T-helper 2 cell treated with Interferon-gamma antibody and Interleukin-4, amounts not matched to agents 5 μg/mL and 100 μg/mL, for 36 hours (primary cell): ENCODE measurements at regions not wholly inside any gene's neighbourhood (a gene's known extent, or its start where the extent isn't known, plus 50 kb on each side); places are given as distances from the start of the nearest gene placed in this dataset.
"Not testable (repeated sequence)": the region's sequence is repeated elsewhere in the genome, so short reads cannot be mapped to it uniquely, and the experiment has no call there.

ENCODE experiments used
- DNase-seq: peaks from one replicate; pipeline ENCODE4 v3.0.0; 2021; ENCODE audit warnings: low spot score
- H3K27ac Mint-ChIP-seq: one replicate; pipeline ENCODE4 v1.8.0; 2021; ENCODE audit warnings: mild to moderate bottlenecking, mixed read lengths
- H3K27me3 Mint-ChIP-seq: one replicate; pipeline ENCODE4 v1.8.0; 2021; ENCODE audit warnings: low read depth, mixed read lengths
- H3K36me3 Mint-ChIP-seq: one replicate; pipeline ENCODE4 v1.8.0; 2021; ENCODE audit warnings: low read depth, mixed read lengths
- H3K4me1 Mint-ChIP-seq: one replicate; pipeline ENCODE4 v1.8.0; 2021; ENCODE audit warnings: low read depth, mixed read lengths
- H3K4me3 Mint-ChIP-seq: one replicate; pipeline ENCODE4 v1.8.0; 2022; ENCODE audit warnings: mild to moderate bottlenecking, moderate library complexity, mixed read lengths
- H3K9me3 Mint-ChIP-seq: one replicate; pipeline ENCODE4 v1.8.0; 2021; ENCODE audit warnings: mixed read lengths

DNA sequence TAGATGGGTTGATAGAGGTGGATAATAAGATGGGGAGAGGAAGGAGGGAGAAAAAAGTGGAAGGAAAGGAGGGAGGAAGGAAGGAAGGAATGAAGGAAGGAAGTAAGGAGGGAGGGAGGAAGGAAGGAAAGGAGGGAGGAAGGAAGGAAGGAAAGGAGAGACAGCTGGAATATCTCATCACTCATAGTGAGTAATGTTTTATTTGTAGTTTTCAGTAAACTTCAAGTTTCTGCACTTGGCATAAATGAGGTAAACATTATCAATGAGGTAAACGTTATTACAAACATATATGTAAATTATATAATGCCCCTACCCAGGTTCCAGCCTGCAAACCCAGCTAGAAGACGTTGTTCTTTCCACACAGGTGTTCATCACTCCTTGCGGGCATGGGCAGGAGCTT, 89.8 kb upstream of the XYLT1 start:
- Mint-ChIP-seq H3K36me3 (no peaks in the 10 kb centered on the region), H3K9me3 (no peaks in the 10 kb centered on the region), H3K4me1 (peaks cover 2% of the 10 kb centered on the region), H3K4me3 (no peak overlapping the region), H3K27ac (no peak overlapping the region), H3K27me3 (peaks cover 7% of the 10 kb centered on the region)
- no peak for DNase-seq

DNA sequence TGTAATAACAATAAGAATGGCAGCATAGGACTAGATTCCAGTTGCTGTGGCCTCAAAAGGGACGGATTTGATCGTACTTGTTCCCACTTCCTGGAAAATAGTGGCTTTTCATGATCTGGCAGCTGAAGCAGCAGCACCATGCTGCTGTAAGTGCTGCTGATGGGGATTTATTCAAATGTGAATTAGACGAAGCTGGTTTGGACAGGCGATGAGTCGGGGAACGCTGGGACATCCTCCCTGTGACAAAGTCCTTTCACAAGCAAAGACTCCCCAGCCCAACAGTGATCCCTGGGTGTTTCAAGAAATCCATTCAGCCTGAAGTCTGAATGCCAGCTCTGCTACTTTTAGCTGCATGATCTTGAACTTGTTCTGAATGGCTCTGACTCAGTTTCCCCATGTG, 88.6 kb upstream of the XYLT1 start:
- H3K4me3 Mint-ChIP-seq = no peak overlapping the region
- no peak overlapping the region for H3K27ac Mint-ChIP-seq

DNA sequence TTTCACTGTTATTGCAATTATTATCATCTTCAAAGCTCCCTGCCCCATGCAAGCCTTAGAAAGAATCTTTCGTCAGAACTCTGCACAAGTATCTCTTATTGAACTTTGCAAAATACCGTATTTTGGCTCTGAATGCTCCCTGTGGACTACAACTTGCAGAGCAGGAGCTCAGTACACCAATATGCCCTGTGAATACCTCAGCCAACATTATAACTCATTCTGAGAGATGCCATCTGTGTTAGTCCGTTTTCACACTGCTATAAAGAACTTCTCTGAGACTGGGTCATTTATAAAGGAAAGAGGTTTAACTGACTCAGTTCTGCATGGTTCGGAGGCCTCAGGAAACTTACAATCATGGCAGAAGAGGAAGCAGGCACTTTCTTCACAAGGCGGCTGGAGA, 87.2 kb upstream of the XYLT1 start:
- Mint-ChIP-seq H3K4me3 (no peak overlapping the region), H3K27ac (no peak overlapping the region), H3K27me3 (peaks cover 10% of the 10 kb centered on the region), H3K9me3 (no peaks in the 10 kb centered on the region), H3K36me3 (no peaks in the 10 kb centered on the region), H3K4me1 (peaks cover 2% of the 10 kb centered on the region)
- DNase-seq = no peak

More for the DNA sequence above, 88.6 kb upstream of the XYLT1 start:
- H3K36me3 Mint-ChIP-seq = no peaks in the 10 kb centered on the region
- H3K4me1 Mint-ChIP-seq = peaks cover 2% of the 10 kb centered on the region
- H3K27me3 Mint-ChIP-seq = peaks cover 8% of the 10 kb centered on the region
- no peak for DNase-seq
- H3K9me3 Mint-ChIP-seq = no peaks in the 10 kb centered on the region

DNA sequence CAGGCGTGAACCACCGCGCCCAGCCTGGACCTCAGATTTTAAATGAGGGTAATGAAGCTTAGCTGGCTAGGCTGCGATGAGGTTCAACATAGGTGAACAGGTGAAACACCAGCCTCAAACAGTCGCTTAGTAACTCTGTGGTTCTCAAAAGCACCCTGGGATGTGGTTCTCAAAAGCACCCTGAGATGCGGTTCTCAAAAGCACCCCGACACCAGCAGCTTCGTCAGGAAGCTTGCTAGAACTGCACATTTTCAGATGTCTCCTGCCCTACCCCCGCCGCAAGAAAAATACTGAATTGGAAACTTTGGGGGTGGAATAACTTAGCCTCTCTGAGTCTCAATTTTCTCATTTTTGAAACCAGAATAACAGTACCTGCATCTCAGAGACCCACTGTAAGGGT, 86.7 kb upstream of the XYLT1 start:
- DNase-seq = no peak
- no peaks in the 10 kb centered on the region for H3K9me3 Mint-ChIP-seq
- no peaks in the 10 kb centered on the region for H3K36me3 Mint-ChIP-seq
- no peak overlapping the region for H3K4me3 Mint-ChIP-seq
- peaks cover 10% of the 10 kb centered on the region for H3K27me3 Mint-ChIP-seq
- no peak overlapping the region for H3K27ac Mint-ChIP-seq
- peaks cover 2% of the 10 kb centered on the region for H3K4me1 Mint-ChIP-seq

DNA sequence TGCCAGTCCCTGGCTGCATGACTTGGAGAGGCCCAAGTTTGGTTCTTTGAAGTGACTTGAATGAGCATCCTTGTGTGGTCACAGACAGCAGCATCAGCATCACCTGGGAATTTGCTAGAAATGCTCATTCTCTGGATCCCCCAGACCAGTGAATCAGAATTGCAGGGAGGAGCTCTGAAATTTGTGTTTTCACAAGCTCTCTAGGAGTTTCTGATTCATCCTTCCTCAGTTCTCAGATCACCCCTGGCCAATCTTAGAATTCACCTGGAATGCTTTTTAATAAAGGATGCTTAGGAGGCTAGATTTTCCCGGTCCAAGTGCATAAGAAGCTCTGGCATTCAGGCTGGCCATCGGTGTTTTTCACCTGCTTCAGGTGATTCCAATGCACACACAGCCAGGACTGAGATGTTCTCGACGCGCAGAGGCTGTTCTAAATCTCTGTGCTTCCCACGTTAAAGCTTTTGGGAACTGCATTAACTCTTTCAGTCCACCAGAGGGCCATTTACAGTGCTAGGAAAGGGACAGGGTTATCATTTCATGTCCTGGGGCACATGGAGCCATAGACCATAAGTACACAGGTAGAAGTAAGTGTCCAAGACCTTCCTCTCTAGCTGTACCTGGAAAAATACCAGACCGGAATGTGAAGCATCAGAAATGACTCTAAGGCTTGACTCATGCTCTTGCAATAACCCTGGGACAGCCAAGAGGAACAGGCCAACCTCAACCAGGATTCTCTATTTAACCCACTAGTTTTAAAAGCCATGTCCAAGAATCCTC, 85.7 kb upstream of the XYLT1 start:
- Mint-ChIP-seq H3K27me3 (peaks cover 6% of the 10 kb centered on the region), H3K27ac (no peak overlapping the region), H3K4me1 (peaks cover 2% of the 10 kb centered on the region), H3K9me3 (no peaks in the 10 kb centered on the region), H3K36me3 (no peaks in the 10 kb centered on the region), H3K4me3 (no peak overlapping the region)
- DNase-seq = no peak

DNA sequence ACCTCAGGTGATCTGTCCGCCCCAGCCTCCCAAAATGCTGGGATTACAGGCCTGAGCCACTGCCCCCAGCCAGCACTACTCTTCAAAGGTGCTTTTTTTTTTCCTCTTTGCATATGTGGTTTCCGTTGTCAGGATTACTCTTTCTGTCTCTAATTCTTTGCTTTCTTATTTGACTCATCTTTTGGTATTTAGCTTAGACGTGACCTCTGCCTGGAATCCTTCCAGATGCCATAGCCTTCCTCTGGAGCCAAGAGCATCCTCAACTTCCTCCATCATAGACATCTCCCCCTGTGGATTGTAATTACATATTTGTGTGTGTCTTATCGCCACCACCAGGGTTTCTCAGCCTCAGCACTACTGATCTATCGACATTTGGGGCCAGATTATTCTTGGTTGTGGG, 84.4 kb upstream of the XYLT1 start:
- H3K4me3 Mint-ChIP-seq = no peak overlapping the region
- no peaks in the 10 kb centered on the region for H3K36me3 Mint-ChIP-seq
- H3K27me3 Mint-ChIP-seq = peaks cover 6% of the 10 kb centered on the region
- H3K27ac Mint-ChIP-seq = no peak overlapping the region
- H3K4me1 Mint-ChIP-seq = peaks cover 2% of the 10 kb centered on the region
- DNase-seq = no peak
- no peaks in the 10 kb centered on the region for H3K9me3 Mint-ChIP-seq

DNA sequence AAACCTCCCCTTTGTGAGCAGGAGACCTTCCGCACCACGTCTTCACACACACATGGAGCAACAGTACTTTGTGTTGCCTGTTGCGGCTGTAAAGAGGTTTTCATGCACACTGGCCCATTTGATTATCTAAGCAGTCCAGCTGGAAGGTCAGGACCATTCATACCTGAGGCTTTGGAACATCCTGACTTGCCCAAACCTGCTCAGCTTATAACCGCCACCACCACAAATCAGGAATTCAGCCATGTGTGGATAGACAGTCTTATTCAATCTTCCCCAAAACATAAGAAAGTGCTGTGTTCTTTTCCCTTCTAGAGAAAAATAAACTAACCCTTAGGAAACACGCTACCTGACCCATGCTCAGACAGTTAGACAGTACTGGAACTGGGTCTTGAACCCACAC, 81.6 kb upstream of the XYLT1 start:
- no peak overlapping the region for H3K4me3 Mint-ChIP-seq
- no peak overlapping the region for H3K27ac Mint-ChIP-seq
- H3K27me3 Mint-ChIP-seq = peaks cover 2% of the 10 kb centered on the region
- no peak for DNase-seq
- H3K36me3 Mint-ChIP-seq = no peaks in the 10 kb centered on the region
- no peaks in the 10 kb centered on the region for H3K9me3 Mint-ChIP-seq
- peaks cover 2% of the 10 kb centered on the region for H3K4me1 Mint-ChIP-seq

DNA sequence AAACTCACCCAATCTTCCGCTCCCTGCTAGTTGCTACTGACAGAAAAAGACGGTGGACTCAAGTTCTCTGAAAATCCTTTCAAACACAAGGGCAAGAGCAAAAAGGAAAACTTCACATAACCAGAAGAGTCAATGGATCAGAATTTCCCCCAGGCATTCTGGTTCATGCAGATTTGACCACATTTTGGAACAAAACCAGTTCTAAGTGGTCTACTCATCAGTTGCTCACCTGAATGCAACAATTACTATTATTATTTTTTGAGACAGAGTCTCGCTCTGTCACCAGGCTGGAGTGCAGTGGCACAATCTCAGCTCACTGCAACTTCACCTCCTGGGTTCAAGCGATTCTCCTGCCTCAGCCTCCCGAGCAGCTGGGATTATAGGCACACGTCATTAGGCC, 80.9 kb upstream of the XYLT1 start:
- H3K9me3 Mint-ChIP-seq, H3K27me3 Mint-ChIP-seq, H3K36me3 Mint-ChIP-seq, DNase-seq, H3K4me3 Mint-ChIP-seq, H3K4me1 Mint-ChIP-seq, H3K27ac Mint-ChIP-seq: not testable (repeated sequence)

DNA sequence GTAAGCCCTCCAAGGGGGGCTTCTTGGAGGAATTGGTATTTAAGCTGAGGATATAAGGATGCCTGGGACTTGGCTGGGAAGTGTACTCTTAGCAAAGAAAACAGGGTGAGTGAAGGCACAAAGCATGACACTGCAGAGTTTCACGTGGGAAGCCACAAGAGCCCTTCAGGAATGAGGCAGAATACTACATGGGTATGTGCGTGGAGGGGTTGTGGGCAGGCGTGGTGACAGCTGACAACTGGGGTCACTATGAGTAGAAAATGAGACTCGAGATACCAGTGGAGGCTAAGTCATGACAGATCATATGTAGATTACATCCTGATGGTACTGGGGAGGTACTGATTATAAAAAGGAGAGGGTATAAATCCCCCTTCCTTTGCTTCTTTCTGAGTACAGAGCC, 78.1 kb upstream of the XYLT1 start:
- Mint-ChIP-seq H3K36me3 (no peaks in the 10 kb centered on the region), H3K27ac (no peak overlapping the region), H3K4me3 (no peak overlapping the region), H3K27me3 (peaks cover 2% of the 10 kb centered on the region), H3K4me1 (no peaks in the 10 kb centered on the region), H3K9me3 (no peaks in the 10 kb centered on the region)
- DNase-seq = no peak

DNA sequence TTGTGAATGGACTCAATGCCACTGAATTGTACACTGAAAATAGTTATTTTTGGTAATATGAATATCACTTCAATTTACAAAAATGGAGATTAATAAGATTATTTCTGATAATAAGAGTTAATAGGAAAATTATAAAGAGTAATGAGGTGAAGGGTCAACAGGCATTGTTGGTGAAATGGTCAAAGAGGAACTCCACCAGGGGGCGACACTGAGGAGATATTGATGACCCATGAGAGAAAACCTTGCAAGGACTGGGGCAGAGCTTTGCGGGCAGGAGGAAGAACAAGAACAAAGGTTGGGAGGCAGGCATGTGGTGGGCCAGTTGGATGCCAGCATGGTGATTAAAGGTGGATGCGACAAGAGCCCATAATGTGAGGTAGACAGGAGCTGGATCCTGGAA, 74.0 kb upstream of the XYLT1 start:
- Mint-ChIP-seq H3K4me1 (no peaks in the 10 kb centered on the region), H3K36me3 (no peaks in the 10 kb centered on the region), H3K9me3 (no peaks in the 10 kb centered on the region), H3K4me3 (no peak overlapping the region), H3K27ac (no peak overlapping the region), H3K27me3 (peaks cover 10% of the 10 kb centered on the region)
- DNase-seq = no peak

DNA sequence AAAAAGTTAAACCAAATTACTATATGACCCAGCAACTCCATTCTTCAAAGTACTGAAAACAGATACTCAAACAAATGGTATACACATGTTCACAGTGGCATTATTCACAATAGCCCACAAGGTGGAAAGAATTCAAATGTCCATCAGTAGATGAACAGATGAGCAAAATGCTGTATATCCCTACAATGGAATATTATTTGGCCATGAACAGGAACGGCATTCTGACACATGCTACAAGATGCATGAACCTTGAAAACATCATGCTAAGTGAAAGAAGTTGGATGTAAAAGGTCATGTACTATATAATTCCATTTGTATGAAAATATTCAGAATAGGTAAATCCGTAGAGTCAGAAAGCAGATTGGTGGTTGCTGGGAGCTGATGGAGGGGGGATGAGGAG, 73.5 kb upstream of the XYLT1 start:
- Mint-ChIP-seq H3K27me3 (peaks cover 10% of the 10 kb centered on the region), H3K27ac (no peak overlapping the region), H3K36me3 (no peaks in the 10 kb centered on the region), H3K4me3 (no peak overlapping the region), H3K4me1 (no peaks in the 10 kb centered on the region), H3K9me3 (no peaks in the 10 kb centered on the region)
- no peak for DNase-seq

DNA sequence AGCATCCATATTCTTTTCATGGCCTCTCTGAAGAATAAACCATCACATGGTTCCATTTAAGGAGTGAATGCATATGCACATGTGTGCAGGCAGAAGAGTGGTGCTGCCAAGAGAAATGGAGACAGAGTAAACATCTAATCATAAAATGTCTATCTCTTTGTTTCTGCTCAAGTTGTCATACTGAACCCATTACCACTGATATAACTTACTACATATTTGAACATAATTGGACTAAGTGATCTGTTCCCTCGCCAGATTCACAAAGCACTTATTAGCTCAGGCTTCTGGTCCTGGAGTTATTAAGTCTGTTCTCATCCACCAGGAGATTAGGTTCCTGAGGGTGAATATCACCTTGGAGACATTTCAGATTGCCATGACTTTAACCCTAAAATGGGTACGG, 72.3 kb upstream of the XYLT1 start:
- Mint-ChIP-seq H3K4me3 (no peak overlapping the region), H3K36me3 (no peaks in the 10 kb centered on the region), H3K27me3 (peaks cover 10% of the 10 kb centered on the region), H3K4me1 (no peaks in the 10 kb centered on the region), H3K27ac (no peak overlapping the region), H3K9me3 (no peaks in the 10 kb centered on the region)
- DNase-seq = no peak

DNA sequence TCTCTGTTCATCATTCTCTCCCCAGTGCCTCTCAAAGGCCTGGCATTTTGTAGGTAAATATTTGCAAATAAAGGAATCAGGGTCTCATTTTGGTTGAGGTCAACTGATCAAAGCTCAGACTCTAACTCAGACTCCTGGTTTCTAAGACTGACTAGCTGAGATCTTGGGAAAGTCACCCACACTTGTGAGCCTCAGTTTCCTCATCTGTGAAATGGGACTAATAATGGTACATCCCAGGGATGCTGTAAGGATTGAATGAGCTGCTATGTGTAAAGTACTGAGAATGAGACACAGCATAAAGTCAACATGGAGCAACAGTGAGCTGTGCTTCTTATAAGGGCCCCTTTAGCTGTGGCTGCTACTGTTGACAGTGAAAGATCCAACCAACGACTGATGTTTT, 70.6 kb upstream of the XYLT1 start:
- no peaks in the 10 kb centered on the region for H3K4me1 Mint-ChIP-seq
- DNase-seq = no peak
- H3K4me3 Mint-ChIP-seq = no peak overlapping the region
- no peak overlapping the region for H3K27ac Mint-ChIP-seq
- H3K36me3 Mint-ChIP-seq = no peaks in the 10 kb centered on the region
- H3K27me3 Mint-ChIP-seq = peaks cover 13% of the 10 kb centered on the region
- no peaks in the 10 kb centered on the region for H3K9me3 Mint-ChIP-seq

DNA sequence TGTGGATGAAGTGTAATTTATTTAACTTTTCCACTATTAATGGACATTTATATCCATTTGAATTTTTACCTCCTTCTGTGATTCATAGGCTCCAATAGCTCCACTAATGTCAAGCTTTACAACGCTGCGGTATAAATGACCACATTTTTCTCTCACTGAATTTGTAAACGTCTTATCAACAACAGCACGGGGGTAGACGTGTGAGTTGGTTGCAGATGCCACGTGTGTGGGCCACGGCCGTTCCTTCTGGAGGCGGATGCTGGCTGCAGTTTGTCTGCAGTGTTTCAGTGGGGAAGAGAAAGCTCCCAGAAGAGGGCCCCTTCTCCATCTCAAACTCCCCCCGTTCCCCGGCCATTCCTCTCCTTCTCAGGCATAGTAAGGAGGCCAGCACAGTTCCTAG, 68.2 kb upstream of the XYLT1 start:
- no peaks in the 10 kb centered on the region for H3K36me3 Mint-ChIP-seq
- no peaks in the 10 kb centered on the region for H3K9me3 Mint-ChIP-seq
- H3K27me3 Mint-ChIP-seq = peaks cover 19% of the 10 kb centered on the region
- H3K4me1 Mint-ChIP-seq = no peaks in the 10 kb centered on the region
- DNase-seq = no peak
- H3K27ac Mint-ChIP-seq = no peak overlapping the region
- no peak overlapping the region for H3K4me3 Mint-ChIP-seq

DNA sequence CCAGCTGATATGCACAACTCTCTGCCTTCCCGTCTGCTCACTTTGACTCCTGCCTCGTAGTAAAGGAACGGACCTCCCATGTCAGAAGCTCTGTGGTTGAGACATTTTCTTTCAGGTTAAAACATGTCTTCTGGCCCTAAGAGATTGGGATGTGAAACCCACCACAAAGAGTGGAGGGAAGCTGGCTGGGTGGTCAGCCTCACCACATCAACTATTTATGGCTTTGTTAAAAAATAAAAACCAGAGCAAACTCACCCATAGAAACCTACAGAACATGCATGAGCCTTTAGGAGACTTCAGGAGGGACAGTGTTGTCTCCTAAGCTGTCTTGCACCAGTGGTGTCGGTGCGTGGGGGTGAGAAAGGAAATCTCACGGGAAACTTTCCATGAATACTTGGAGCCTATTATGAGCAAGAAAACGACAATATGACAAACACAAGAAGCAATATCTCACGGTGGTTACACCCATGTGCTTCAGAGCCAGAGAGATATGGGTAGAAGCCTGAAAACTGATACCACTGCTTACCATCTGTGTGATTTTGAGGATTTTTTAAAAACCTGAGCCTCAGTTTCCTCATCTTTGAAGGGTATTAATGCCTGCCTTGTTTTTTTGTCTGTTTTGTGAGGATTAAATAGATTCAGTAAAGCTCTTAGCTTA, 61.7 kb upstream of the XYLT1 start:
- Mint-ChIP-seq H3K9me3 (peaks cover 4% of the 10 kb centered on the region), H3K36me3 (peaks cover 1% of the 10 kb centered on the region), H3K27me3 (peaks cover 9% of the 10 kb centered on the region), H3K4me1 (peaks cover 10% of the 10 kb centered on the region), H3K27ac (no peak overlapping the region), H3K4me3 (no peak overlapping the region)
- DNase-seq = no peak
